WERI-Rb-1 (cell line): ENCODE measurements at regions not wholly inside any gene's neighbourhood (a gene's known extent, or its start where the extent isn't known, plus 50 kb on each side); places are given as distances from the start of the nearest gene placed in this dataset.

ENCODE experiments used
- DNase-seq: peaks from one replicate; pipeline ENCODE4 v3.0.0-alpha.2; 2020
- H3K27ac ChIP-seq: fragments of 250-450 bp; sonication (Bioruptor Pico); 2 replicates; pipeline ENCODE4 v1.5.1; 2020; ENCODE audit warnings: mild to moderate bottlenecking, moderate library complexity
- H3K27me3 ChIP-seq: fragments of 250-450 bp; sonication (Bioruptor Pico); 2 replicates; pipeline ENCODE4 v1.5.1; 2021; ENCODE audit warnings: mild to moderate bottlenecking, low read depth, moderate library complexity; ENCODE audit not compliant: insufficient read depth, severe bottlenecking
- H3K36me3 ChIP-seq: fragments of 250-450 bp; sonication (Bioruptor Pico); 2 replicates; pipeline ENCODE4 v1.5.1; 2020; ENCODE audit warnings: mild to moderate bottlenecking, moderate library complexity
- H3K4me3 ChIP-seq: 2 replicates; pipeline ENCODE4 v1.5.1; 2011; ENCODE audit warnings: low read depth, mild to moderate bottlenecking, control low read depth, low read length
- H3K9me3 ChIP-seq: fragments of 250-450 bp; sonication (Bioruptor Pico); 2 replicates; pipeline ENCODE4 v1.5.1; 2021; ENCODE audit warnings: mild to moderate bottlenecking, moderate library complexity; ENCODE audit not compliant: severe bottlenecking
- TF ChIP-seq, protein P1 (sequence below): IDR thresholded peaks from 2 replicates; pipeline ENCODE4 v1.5.1; 2011; ENCODE audit warnings: low read depth, mild to moderate bottlenecking, control low read depth, inconsistent platforms, low read length

DNA sequence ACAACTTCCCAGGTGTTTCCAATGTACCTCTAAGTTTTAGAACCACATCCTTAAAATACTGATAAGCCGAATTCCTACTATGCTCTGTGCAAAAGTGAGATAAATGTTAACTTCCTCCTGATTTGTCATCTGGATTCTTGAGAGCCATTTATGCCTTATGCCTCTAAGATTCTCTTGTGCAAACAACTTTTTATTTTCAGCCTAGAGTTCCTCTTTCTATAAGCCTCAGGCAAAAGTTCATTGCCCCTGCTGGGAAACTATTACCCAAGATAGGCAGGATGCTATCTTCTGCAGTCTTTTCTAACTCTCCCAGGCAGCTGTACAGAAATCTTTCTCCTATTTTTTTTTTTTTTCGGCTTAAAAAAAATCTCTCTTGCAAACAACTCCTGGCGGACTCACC, 216.1 kb downstream of the KCNJ3 start:
- DNase-seq = no peak
- Histone ChIP-seq H3K4me3 (no peak overlapping the region), H3K9me3 (no peaks in the 10 kb centered on the region), H3K36me3 (no peaks in the 10 kb centered on the region), H3K27me3 (no peaks in the 10 kb centered on the region), H3K27ac (no peak overlapping the region)
- TF ChIP-seq, protein P1, sequence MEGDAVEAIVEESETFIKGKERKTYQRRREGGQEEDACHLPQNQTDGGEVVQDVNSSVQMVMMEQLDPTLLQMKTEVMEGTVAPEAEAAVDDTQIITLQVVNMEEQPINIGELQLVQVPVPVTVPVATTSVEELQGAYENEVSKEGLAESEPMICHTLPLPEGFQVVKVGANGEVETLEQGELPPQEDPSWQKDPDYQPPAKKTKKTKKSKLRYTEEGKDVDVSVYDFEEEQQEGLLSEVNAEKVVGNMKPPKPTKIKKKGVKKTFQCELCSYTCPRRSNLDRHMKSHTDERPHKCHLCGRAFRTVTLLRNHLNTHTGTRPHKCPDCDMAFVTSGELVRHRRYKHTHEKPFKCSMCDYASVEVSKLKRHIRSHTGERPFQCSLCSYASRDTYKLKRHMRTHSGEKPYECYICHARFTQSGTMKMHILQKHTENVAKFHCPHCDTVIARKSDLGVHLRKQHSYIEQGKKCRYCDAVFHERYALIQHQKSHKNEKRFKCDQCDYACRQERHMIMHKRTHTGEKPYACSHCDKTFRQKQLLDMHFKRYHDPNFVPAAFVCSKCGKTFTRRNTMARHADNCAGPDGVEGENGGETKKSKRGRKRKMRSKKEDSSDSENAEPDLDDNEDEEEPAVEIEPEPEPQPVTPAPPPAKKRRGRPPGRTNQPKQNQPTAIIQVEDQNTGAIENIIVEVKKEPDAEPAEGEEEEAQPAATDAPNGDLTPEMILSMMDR = no peak

DNA sequence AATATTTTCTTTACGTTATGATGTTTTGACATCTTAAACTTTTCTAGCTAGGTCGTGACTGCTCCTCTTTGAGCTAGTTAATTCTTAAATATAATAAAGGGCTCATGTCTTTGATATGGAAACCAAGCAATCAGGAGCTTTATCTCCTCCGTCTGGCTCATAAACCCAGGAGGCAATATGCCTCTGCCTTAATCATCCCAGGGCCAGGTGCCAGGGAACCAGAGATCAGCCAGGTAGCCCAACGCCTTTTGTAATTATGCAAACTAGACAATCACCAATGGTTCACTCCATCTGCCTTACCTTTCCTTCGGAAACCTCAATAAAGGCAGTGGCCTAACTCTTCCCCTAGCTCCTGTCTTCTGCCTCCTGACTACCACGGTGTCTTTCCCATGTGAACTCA, 213.7 kb downstream of the KCNJ3 start:
- Histone ChIP-seq H3K27ac (no peak overlapping the region), H3K27me3 (no peaks in the 10 kb centered on the region), H3K36me3 (no peaks in the 10 kb centered on the region), H3K9me3 (no peaks in the 10 kb centered on the region), H3K4me3 (no peak overlapping the region)
- TF ChIP-seq, protein P1 = no peak
- no peak for DNase-seq

DNA sequence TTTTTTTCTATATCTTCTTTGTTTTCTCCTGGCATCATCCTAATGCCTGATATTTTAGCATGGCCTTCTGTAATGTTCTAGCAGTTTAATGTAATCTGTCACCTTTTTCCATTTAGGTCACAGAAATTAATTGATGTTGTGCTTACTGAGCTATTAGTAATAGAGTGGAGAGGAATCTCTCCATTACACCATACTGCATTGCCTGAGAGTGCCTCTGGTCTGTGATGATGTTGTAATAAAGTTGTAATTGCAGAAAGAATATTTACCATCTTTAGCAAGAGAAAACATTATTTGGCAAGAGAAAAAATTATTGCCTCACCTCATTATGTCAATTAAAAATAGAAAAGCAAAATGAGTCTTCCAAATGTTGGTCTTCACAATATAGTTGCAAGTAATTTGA, 213.2 kb downstream of the KCNJ3 start:
- Histone ChIP-seq H3K27me3 (no peaks in the 10 kb centered on the region), H3K9me3 (no peaks in the 10 kb centered on the region), H3K27ac (no peak overlapping the region), H3K36me3 (no peaks in the 10 kb centered on the region), H3K4me3 (no peak overlapping the region)
- DNase-seq = no peak
- TF ChIP-seq, protein P1 = no peak

DNA sequence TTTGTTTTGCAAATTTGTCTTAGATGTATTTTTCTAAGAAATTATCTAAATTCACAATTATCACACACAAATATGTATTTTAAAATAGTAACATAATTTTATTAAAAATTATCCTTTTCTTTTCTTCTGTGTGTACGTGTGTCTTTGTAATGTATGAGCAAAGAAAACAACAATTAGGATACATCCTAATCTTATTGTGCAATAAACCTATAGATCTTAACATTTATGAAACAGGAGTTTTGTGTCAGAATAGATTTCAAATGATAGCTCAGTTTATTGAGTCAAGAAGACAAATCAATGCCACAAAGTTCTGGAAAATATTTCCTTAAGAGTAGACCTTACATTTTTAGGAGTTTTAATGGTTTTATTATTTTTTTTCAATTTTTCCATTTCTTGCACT, 212.2 kb downstream of the KCNJ3 start:
- Histone ChIP-seq H3K9me3 (no peaks in the 10 kb centered on the region), H3K27me3 (no peaks in the 10 kb centered on the region), H3K36me3 (no peaks in the 10 kb centered on the region), H3K27ac (no peak overlapping the region), H3K4me3 (no peak overlapping the region)
- DNase-seq = no peak
- TF ChIP-seq, protein P1 = no peak

DNA sequence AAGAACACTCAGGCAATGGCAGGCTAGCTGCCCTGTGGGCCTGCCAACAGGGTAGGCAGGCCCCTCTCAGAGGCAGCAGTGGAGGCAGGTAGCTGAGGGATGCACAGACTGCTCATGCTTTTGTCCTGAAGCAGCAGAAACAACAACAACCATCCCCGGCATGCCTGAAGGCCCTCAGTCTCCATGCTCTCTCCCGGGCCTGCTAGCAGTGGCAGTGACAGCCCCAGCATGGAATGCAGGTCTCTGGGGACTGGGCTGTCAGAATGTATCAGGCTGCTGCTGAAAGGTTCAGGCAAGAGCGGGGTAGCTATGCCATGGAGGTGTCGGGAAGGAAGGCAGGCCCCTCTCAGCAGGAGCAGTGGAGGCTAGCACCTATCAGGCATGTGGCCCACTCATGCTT, 209.8 kb downstream of the KCNJ3 start:
- Histone ChIP-seq H3K36me3 (no peaks in the 10 kb centered on the region), H3K9me3 (no peaks in the 10 kb centered on the region), H3K4me3 (no peak overlapping the region), H3K27ac (no peak overlapping the region), H3K27me3 (no peaks in the 10 kb centered on the region)
- TF ChIP-seq, protein P1 = no peak
- DNase-seq = no peak
